Left hindlimb (tissue), 1 donor: ENCODE measurements at regions not wholly inside any gene's neighbourhood (a gene's known extent, or its start where the extent isn't known, plus 50 kb on each side); places are given as distances from the start of the nearest gene placed in this dataset.

ENCODE experiments used
- DNase-seq: peaks from one replicate; pipeline ENCODE4 v3.0.0-alpha.2; 2018

DNA sequence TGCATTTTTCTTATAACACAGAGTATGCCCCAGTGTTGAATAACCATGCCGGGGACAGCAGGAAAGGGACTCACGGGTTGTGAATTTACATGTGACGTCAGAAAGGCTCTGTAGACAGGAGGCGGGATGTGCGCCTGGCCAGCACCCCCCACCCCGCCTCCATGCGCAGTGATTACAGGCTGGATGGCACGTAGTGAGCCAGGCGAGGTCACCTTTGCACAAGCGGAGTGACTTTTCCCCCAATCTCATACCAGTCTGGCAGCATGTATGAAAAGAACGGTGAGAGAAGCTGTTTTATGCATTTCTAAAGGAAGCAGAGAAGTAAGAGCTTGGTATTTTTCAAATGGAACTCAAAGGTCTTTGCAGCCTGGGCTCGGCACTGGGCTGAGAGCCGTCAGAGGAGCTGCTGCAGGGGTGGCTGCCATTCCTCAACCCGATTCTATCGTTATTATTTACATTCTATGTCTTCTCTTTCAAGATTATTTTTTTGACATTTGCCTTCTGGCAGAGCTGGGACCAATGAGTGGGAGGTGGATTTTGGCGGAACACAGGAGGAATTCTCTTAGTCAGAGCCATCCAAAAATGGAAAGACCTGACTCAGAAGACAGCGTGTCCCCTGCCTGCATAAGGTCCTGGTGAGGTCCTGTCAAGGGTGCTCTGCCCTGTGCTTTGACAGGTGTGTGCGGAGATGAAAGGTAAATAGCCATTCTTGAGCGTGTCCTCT, 115.6 kb upstream of the SLC45A1 start:
- peak; percentile 67 for DNase-seq

DNA sequence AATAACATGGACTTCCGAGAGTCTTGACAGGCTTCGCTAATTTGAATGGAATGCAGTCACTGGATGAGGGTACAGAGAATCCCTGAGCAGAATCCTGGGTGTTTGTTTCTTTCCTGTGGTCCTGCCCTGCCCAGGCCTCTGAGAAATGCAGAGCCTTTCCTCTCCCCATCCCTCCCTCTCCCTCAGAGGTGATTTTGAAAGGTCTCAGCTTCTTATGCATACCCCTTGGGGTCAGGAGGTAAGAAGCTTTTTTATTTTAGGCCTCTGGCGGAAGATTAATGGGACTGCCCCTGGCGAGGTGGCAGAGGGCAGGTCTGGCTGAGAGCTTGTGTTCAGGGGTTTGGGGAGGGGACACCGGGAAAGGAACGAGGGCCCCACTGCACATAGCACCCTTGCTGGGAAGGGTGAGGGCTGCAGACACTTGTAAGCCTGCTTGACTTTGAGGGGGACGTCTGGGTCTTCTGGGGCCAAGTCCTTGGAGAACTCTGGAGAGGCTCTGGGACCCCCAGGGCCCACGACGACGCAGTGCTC, 116.5 kb upstream of the SLC45A1 start:
- DNase-seq: no peak

DNA sequence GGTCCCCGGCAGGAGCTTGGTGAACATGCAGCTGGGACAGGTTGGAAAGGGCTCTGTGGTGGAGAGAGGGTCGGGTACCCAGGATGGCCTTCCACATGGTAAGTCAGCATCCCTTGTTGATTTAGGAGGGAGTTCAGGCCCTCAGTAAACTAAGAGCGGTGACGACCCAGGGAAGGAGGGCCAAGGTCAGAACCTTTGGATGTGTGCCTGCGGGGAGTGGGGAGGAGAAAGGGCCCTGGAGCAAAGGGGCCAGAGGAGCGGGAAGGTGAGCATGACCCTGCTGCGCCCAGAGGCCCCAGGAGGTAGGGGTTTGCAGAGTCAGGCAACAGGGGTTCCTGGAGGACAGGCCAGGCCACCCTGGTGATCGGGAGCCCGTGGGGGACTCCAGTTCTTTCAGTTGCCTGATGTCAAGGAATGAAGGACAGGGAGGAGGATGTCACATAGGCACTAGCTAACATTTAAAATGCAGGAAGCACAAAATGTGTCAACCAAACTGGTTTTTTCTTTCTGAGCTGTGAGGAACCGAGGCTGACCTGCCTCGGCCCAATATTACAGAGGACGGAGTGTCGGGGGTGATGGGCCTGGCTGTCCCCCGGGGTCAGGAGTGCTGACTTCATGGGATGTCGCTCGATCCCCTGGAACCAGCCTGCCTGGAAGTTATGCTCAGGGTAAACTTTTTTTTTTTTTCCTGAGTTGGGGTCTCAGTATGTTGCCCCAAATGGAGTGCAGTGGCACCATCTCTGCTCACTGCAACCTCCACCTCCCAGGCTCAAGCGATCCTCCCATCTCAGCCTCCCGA, 117.4 kb upstream of the SLC45A1 start:
- DNase-seq: no peak

DNA sequence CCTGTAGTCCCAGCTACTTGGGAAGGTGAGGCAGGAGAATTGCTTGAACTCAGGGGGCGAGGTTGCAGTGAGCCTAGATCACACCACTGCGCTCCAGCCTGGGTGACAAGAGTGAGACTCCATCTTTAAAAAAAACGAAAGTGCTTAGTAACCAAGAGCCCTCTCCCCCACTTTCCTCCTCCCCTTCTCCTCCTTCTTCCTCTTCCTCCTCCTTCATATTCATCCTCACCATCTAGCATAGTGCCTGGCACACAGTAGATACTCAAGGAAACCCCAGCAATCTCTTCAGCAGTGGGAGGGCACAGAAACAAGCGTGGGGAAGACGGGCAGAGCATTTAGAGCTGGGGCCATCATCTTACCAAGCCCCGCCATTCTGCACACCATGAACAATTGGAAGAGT, 119.4 kb upstream of the SLC45A1 start:
- no peak for DNase-seq

DNA sequence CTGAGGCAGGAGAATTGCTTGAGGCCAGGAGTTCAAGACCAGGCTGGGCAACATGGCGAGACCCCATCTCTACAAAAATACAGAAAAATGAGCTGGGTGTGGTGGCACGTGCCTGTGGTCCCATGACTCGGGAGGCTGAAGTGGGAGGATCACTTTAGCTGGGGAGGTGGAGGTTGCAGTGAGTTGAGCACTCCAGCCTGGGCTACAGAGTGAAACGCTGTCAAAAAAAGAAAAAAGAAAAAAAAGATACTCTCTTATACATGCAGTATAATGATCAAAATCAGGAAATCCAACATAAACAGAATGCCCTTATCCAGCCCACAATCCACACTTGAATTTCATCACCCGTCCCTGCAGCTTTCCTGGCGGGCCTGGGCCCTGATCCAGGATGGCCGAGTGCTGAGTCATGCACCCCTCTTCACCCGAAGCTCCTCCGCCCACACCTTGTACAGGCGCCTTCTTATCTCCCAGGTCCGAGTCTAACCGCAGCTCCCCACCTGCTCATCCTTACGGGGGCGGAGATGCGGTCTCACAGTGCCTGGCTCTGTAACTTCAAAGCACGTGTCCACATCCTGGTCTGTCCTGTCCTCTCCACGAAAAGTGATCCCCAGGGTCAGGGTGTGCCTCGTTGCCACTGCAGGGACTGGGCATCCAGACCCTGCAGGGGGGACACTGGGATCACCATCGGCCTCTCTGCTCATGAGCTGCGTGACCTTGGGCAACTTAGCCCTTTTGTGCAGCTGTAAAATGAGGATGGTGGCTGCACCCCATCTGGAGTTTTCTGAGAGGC, 120.2 kb upstream of the SLC45A1 start:
- DNase-seq: no peak

DNA sequence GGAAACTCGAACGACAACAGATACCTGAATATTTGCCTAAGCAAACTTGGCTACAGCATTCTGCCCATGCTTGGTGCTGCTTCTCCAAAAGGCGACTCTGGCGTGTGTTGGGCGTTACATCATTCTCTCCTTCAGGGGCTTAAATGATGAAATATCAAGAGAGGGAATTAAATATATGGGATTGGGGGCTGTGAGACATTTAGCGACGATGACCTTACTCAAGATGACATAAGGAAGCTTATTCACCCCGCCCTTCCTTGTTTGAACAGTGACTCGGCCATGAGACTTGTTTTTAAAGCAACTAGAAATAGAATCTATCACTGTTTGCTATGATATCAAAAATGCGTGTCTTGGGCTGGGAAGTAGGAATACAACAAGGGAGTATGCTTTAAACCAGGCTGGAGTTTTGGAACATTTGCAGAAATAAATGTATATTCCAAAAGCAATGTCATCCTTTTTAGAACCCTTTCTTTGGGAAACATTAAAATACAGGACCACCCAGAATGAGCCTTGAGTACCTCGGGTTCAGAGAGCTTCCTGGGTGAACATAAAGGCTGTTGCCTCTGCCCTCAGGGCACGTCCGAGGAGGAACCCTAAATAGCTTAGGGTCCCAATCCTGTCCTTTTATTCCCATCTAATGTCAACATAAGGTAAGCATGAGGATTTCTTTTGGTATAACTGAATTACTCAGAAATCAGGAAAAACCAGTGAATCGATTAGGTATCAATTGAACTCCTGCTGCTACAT, 123.3 kb upstream of the SLC45A1 start:
- no peak for DNase-seq

DNA sequence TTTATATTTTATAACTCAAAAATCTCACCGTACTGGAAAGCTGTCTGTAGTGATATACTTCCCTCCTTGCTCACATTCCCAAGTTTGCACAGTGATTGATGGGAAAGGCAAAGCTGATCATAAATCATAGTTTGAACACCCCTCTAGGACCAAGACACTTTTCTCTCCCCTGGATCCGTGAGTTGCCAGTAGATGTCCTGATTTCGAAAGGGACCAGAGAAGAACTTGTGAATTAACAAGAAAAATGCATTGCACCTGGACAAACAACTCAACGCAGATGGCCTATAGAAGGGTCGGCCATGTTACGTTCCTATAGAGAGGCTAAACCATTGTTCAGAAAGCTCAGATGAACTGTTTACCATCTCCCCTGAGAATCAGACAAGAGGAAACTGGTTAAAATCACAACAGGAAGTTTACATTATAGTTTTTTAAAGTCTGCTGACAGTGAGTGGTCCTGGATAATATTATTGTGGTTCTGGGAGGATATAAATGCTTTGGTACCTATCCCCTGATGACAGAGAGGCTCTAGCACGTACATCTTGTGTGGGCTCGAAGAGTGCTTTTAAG, 124.0 kb upstream of the SLC45A1 start:
- DNase-seq: no peak

DNA sequence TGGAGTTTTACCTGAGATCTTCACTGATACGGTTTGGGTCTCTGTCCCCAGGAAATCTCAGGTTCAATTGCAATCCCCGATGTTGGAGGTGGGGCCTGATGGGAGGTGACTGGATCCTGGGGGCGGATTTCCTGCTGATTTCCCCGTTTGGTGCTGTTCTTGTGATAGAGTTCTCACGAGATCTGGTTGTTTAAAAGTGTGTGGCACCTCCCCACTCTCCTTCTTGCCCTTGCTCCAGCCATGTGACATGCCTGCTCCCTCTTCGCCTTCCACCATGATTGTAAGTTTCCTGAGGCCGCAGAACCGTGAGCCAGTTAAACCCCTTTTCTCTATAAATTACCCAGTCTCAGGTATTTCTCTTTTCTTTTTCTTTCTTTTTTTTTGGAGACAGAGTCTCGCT, 126.4 kb upstream of the SLC45A1 start:
- DNase-seq: no peak

DNA sequence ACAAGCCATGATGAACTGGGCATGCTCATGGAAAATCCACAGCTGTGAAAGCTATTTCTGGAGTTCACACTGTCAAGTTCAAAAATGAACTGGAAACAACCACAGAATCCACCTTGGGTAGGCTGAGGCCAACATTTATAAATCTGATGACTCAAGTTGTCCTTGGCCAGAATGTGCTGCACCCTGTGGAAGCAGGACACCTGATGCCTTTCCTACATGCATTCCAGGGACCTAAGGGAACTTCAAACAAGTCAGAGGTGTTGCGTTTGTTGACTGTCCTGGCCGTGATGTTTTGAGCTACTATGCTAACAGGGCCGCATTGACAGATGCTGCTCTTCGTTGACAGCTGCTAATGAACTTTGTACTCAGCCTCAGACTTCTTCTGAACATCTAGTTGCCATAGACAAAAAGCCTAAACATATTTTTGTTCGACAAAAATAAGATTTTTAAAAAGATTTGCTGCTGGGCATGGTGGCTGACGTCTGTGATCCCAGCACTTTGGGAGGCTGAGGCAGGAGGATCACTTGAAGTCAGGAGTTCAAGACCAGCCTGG, 127.9 kb upstream of the SLC45A1 start:
- DNase-seq: no peak

DNA sequence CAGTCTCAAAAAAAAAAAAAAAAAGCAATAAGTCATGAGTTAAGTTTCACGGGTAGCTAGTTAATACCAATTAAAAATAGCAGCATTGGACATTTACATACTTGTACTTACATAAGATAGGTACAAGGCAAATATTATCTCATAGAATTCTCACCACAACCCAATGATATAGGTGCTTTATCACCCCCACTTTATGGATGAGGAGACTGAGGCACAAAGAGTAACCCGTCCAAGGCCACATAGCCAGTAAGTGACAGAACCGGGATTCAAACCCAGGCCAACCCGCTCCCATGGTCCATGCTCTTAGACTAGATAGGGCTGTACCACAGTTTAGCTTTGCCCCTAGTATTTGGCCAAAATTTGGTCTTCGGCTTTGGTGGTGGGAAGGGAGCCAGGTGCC, 132.5 kb upstream of the SLC45A1 start:
- DNase-seq: no peak

DNA sequence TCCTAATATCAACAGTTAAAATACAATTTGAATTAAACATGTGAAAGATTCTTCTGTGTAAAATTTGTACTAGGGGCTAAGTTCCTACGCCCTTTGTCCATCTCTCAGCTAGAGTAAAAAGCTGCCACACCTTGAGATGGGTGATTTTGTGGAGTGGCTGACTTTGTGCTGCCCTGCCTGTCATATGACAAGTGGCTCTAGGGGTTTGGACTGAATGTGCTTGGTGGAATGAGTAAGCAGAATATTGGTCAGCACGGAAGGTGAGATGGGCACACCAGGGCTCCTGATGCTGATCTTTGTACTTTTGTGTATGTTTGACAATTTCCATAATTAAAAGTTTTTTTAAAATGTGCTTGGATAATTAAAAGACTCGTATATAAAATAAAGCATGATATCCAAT, 133.6 kb upstream of the SLC45A1 start:
- DNase-seq: no peak

DNA sequence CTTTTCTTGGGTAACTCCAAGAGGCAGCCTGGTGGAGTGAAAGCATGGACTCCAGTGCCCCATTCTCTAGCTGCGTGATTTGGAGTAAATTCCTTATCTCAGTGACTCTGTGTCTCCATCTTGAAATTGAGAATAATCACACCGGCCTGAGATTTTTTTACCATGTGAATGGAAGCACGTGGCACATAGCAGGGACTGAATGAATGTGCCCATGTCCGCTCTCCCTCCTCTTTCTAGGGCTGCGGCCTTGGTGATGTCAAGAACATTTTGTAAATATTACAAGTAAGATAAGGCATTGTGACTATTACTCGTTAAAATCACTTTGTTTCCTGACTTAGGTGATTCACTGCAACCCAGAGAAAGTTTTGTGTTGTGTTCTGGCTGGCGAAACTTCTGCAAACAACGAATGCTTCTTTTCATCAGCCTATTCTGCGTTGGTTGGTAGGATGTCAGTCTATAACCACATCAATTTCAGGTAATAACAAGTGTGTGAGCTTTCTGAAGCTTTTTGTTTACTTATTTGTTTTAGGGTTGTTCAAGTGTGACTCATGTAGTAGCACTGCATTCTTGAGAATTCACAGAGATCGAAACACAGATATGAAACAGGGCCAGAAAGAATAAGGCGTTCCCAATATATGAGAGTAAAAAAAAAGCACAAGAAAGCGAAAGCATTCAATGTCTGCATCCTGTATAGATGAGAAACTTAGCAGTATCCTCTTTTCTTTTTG, 135.7 kb upstream of the SLC45A1 start:
- DNase-seq: no peak

DNA sequence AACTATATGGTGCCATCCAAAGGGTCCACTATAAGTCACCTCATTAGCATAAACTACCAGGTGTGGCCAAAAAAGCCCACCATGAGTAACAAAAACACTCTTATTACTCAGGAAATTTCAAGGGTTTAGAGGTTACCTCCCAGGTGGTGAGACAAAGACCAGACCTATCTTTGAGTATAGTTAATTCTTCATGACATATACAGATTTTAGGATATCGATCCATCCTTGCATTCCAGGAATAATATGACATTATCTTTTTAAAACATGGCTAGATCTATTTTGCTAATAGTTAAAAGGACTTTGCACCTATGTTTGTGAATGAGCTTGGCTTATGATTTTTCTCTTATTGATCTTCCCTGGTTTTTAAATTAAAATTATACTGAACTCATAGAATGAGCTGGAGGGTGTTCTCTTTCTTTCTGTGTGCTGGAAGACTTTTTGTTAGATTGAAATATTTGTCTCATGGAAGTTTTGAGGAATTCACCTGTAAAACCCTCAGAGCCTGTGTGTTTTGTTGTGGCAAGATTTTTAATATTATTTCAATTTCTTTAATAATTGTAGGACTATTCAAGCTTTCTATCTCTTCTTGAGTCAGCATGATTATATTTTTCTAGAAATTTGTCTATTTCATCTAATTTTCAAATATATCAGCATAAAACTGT, 138.7 kb upstream of the SLC45A1 start:
- no peak for DNase-seq

DNA sequence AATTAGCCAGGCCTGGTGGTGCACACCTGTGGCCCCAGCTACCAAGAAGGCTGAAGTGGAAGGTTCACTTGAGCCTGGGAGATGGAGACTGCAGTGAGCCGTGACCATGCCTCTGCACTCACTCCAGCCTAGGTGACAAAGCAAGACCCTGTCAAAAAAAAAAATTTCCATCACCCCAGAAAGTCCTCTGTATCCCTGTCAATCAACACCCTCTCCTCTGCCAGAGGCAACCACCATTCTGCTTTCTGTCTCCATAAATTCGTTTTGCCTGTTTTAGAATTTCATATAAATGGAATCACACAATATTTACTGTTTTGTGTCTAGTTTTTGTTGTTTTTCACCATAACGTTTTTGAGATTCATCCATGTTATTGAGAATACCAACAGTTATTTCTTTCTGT, 141.6 kb upstream of the SLC45A1 start:
- no peak for DNase-seq

DNA sequence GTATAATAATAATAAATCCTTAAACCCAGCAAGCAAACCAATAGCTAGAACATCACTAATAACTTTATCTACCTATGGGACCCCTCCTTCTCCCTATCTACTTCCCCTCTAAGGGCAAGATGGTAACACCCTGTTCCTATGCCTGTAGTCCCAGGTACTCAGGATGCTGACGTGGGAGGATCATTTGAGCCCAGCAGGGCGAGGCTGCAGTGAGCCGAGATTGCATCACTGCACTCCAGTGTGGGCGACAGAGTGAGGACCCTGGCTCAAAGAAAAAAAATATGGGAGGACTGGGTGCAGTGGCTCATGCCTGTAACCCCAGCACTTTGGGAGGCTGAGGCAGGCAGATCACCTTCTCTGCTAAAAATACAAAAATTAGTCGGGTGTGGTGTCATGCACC, 143.1 kb upstream of the SLC45A1 start:
- DNase-seq: no peak

DNA sequence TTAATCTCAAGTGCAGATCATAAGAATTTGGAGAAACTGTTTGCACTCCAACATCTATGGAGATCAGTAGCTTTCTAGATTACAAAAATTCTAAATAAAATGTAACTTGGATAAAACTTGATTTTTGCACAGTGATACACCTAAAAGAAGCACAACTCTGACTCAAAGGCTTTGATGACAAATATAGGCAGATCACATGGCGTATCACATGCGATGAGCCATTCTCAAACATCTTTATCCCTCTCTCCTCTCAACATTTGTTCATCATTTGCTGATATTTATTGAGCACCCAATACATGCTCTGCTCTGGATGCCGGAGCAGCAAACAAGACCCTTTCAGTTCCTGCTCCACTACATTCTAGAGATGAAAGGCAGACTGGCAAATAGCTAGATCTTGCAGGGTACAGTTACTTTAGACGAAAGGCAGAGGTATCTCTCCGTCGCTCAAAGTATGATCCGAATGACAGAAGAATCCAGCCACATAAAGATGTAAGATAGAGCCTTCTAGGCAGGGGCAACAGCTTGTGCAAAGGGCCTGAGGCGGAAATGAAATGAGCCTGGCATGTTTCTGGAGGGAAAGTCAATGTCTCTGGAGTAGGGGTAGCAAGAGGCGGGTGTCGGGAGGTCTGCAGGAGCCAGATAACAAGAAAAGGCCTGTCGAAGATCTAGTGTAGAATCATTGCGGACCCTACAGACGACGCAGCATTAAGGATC, 145.8 kb upstream of the ERRFI1 start:
- no peak for DNase-seq

DNA sequence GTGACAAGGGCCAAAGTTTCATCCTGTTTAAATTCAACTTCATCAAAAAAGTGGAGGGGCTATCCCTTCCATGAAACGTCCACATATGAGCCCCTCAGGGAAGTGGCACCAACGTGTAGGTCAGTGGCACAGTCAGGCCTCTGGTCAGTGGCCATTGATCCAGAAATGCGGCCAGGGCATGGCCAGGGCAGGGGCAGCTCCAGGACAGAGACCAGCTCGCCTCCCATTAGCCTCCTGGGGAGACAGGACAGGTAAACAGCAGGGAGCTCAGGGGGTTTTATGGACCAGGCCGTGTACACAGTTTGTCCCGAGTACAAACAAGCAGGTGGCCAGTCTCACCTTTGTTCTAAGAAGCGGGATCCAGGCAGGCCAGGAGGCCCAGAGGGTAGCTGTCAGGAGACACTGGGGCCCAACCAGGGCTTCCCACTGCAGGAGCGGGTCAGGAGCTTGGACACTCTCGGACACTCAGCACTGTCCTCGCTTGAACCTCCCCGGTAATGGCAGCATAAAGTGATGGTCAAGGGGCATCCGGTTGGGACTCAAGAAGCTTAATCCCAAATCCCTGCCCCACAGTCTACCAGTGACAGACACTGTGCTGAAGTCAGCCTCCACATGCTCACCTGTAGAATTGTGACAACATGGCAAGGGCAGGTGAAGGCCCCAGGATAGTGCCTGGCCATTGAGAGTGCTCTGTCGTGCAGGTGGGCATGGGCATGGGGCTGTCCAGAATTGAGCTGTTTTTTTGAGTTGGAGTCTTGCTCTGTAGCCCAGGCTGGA, 144.1 kb upstream of the ERRFI1 start:
- DNase-seq: no peak

DNA sequence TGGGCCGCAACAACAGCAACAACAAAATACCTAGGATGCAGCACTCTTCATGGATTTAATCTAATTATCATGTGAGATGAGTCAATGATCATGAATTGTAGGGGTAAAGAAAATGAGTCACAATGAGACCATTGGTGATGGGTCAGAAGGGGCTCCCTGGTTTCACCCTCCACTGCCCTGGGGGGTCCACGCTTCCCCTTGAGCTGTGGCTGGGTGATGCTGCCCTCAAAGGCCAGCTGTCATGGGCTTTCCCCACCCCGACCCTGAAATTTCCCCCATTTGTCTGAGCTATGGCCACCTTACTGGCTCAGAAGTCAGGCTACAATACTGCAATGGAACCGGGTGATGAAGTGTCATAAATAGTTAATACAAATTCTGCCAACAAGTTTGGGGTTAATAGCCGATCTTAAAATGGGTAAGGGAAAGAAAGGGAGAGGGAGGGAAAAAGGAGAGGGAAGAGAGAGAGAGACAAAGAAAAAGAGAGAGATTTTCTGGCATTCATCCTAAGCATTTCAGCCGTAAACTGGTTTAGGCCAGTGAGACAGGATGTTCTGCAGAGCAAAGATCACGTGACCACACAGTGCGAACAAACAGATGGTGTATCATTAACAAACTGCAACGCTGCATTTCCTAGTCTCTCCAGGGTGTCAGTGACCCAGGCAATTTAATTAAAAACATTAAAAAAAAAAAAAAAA, 143.4 kb upstream of the ERRFI1 start:
- peak; percentile 60 for DNase-seq

DNA sequence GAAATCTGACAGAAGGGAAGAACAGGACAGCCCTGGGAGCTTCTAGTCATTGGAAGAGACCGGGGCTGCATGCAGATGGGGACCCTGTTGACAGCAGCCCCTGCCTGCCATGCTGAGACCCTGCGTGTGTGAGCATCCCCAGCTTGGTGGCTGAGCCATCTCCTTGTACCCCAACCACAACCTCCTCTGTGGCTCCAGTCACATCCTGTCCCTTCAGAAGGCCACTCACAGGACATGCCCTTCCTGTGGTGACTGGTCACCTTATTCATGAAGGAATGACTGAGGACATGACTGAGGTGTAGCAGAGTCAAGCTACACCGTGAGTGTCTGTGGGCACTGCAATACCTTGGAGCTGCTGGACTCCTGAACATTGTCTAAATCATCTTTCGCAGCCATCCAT, 141.8 kb upstream of the ERRFI1 start:
- no peak for DNase-seq
